Activated T-cell treated with anti-CD3 and anti-CD28 coated beads for 48 hours (primary cell): ENCODE measurements at regions not wholly inside any gene's neighbourhood (a gene's known extent, or its start where the extent isn't known, plus 50 kb on each side); places are given as distances from the start of the nearest gene placed in this dataset.
"Not testable (repeated sequence)": the region's sequence is repeated elsewhere in the genome, so short reads cannot be mapped to it uniquely, and the experiment has no call there.

Experiments
- DNase-seq: peaks from one replicate; pipeline ENCODE4 v3.0.0-alpha.2; 2020; ENCODE audit warnings: low read depth

- no peak for DNase-seq
These were observed 221.8 kb upstream of the PLXNA2 start for GRCh38 chr1:208465786-208466590.

DNA sequence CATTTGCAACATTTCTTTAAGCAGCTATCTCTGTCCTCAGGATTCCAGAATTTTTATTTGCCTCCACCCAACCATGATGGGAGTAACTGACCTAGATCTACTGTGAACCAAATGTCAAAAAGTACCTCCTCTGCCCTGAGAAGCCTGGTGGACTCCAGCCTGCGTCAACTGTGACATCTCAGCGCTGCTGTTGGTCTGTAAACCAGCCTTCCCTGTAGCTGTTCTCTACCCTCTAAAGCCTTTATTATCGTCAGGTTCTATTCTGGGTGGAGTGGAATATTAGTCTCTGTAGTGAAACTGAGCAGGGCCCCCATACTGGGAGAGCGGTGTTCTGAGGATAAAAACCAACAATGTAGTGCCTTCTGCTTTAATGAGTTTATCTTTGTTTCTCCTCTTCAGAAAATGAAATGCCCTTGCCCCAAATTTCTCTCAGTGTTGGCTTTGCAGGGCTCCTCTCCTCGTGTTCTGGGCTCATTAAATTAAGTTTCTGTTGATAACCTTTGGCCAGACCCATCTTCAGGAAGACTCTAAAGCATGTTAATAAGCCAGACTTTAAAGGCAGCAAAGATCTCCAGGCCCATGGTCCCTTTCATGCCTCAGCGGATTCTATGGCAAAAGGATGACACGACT, 223.1 kb upstream of the PLXNA2 start:
- no peak for DNase-seq

- no peak for DNase-seq
These were observed 231.3 kb upstream of the PLXNA2 start for GRCh38 chr1:208475449-208475848.

DNA sequence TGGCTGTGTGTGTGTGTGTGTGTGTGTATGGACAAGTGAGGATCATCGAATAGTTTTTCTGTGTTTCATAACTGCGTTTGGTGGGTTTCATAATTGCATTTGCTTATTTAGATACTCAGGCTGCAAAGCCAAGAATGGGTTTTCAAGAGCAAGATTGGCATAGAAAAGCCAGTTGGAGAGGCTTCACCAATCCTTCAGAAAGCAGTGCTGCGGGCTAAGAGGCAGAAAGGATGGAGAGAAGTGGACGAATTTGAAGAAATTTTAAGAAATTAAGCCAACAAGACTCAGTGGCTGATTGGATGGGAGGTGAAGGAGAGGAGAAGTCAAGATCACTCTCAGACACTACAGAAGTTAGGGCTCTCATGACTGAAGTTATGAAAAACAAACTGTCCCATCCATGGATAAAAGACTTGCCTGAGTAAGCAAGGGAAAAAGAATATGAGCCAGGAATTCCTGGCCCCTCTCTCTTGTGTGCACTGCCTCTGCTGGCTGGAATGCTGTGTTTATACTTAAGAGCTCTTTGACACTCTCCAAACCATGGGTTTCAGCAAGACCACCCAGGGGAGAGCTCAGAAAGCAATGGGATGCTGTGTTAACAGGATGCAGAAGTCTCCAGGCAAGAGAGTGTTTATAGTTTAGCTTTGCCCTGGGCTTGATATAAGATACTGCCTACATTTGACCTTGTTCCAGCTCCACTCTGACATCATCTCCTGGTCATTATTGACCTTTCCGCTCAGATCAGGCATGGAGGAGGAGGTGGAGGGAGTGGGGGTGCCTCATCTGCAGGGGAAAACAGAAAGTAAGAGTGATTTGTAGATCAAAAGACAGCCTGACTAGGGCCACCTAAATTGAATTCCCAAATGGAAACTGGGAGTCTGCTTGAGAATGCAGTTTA, 232.0 kb upstream of the PLXNA2 start:
- no peak for DNase-seq

GRCh38 chr1:208476846-208477170, 232.6 kb upstream of the PLXNA2 start:
- no peak for DNase-seq

DNA sequence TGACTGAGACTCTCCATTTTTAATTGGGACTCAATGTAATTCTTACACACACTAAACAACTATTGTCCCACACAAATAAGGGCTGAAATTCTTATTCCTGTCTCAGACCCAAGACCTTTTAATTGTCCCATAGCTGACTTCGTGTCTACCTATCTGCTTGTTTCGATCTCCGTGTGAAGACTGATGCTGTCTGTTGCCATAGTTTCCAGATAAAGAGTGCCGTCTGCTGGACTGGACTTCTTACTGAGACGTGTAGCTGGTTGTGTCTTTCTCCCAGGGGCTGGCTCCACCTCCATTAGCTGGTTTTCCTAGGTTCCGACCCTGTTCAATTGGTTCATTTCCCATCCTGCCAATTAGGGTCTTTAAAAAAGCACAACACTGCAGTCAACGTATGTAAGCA, 235.3 kb upstream of the PLXNA2 start:
- DNase-seq, result no peak

DNA sequence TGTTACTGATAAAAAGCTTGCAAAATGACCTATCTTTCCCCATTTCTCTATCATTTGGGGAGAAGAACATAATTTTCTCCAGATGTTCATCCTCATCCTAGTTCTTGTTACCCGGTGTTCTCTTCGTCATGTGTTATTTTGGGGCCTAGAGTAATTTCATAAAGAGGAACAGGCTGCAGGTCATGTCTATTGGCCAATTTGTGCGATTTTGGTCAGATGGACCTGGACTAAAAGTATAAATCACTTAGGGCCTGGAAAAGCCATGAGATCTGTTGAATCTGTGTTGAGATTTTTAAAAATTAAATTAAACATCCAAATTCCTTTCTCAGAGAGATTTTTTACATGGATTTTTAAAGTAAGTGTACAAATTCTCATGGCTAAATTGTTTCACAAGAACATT, 241.3 kb upstream of the PLXNA2 start:
- no peak for DNase-seq

GRCh38 chr1:208486677-208487076, 242.5 kb upstream of the PLXNA2 start:
- DNase-seq, result no peak

DNA sequence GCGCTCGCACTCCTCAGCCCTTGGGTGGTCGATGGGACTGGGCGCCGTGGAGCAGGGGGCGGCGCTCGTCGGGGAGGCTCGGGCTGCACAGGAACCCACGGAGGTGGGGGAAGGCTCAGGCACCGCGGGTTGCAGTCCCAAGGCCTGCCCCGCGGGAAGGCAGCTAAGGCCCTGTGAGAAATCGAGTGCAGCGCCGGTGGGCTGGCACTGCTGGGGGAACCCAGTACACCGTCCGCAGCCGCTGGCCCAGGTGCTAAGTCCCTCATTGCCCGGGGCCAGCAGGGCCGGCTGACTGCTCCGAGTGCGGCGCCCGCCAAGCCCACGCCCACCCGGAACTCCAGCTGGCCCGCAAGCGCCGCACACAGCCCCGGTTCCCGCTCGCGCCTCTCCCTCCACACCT, 244.2 kb upstream of the PLXNA2 start:
- DNase-seq, result not testable (repeated sequence)

DNA sequence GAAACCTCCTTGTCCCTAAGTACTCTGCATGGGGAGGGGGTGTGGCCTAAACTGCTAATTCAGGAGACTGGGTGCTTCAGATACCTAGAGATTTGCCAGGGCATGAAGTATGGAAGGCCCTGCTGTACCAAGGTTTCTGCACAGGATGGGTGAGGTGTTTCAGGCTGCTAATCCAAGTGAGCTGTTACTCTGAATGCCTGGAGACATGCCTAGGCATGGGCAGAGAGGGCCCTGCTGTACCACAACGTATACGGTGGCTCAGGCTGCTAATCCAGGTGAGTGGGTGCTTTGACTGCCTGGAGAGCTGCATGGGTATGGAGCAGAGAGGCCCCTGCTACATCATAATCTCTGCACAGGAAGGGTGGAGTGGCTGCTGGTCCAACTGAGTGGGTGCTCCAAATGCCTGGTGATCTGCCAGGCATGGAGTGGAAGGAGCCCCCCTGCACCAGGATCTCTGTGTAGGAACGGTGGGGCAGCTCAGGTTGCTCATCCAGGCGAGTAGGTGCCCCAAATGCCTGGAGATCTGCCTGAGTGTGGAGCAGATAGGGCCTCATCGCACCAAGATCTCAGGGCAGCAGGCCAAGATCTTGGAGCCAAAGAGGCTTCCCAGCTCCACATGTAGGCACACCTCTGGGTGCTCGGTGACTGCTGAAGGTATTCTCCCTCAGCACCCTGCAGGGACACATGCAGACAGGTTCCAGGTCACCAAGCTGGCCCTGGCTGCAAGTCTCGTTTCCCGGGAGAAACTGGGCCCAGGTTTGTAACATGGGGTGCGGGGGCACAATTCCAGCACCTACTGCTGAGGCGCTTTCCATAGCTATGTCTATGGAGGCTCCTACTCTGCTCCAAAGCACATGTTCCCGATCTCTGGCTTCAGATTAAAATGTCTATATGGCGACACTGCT, 252.5 kb upstream of the PLXNA2 start:
- DNase-seq, result no peak

DNA sequence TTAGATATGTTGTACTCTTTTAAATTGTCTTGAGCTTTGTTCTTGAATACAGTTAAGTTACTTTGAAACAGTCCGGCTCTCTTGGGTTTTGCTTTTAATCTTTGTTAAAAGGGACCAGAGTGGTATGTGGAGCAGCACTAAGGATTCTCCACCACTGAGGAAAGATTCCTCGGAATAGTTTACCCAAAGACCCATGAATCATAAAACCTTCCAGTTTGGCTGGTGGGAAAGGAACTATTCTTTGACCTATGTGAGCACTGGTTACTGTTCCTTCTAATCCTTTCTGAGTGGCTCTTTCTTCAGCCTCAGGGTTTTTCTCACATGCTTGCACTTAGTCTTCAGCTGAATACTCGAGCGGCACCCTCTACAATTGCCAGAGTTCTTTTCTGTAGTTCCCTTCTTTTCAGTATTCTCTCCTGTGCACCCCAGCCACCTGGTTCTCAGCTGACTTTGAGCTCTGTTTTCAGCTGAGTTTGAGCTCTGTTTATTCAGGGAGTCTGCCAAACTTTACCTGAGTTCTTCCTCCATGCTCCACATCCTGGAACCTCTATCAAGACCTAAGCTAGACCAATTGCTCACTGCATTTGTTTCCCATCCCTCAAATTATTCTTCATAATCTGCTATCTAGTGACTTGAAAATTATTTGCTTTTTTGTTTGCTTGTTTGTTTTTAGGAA, 253.8 kb upstream of the PLXNA2 start:
- no peak for DNase-seq

- no peak for DNase-seq
These were observed 254.8 kb upstream of the PLXNA2 start for GRCh38 chr1:208499026-208499425.

GRCh38 chr1:208499601-208500000, 255.4 kb upstream of the PLXNA2 start:
- DNase-seq, result no peak

- no peak for DNase-seq
These were observed 256.2 kb upstream of the PLXNA2 start for GRCh38 chr1:208500375-208500774.

- no peak for DNase-seq
These were observed 257.4 kb upstream of the PLXNA2 start for GRCh38 chr1:208501542-208501941.

GRCh38 chr1:208503787-208504186, 259.6 kb upstream of the PLXNA2 start:
- DNase-seq, result no peak

DNA sequence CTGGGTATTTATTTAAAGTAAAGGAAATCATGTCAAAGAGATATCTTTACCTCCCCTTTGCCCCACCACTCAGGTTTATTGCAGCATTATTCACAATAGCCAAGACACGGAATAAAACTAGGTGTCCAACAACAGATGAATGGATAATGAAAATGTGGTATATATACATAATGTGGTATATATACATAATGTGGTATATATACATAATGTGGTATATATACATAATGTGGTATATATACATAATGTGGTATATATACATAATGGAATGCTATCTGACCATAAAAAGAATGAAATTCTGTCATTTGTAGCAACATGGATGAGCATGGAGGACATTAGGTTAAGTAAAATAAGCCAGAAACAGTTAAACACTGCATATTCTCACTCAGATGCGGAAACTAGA, 262.6 kb upstream of the PLXNA2 start:
- DNase-seq, result no peak

GRCh38 chr1:208509072-208509471, 264.9 kb upstream of the PLXNA2 start:
- DNase-seq, result no peak

DNA sequence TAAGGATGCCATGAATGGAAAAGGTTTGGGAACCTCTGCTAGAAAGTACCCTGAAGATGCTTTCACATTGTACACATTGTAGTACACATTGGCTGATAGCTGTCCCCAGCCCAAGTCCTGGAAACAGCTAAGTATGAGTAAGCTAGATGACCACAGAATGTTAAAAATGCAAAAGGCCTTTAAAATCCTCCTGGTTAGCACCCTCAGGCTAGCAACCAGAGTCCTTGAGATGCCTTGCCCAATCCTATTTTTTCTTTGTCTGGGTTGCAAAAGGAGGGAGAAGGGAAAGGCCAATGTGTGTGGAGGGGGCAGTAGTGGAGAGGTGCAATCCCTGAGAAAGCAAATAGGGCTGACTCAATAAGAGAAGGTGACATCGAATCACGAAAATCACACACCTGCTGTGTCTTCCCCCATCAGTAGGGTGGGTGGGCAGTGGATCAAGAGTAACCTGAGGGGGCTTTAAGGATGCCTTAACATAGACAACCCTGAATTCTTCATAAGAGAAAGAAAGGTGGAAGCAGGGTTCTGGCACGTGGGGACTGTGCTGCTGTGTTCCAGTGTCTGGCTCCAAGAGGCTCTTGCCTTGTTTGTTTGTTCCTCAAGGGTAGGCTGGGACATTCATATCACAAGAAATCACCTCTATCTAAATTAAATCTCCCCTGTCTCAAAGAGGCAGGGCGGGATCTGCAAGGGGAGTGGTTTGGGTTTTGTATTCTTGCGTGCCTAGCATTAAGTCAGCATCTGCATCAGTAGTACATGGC, 266.2 kb upstream of the PLXNA2 start:
- DNase-seq, result no peak

DNA sequence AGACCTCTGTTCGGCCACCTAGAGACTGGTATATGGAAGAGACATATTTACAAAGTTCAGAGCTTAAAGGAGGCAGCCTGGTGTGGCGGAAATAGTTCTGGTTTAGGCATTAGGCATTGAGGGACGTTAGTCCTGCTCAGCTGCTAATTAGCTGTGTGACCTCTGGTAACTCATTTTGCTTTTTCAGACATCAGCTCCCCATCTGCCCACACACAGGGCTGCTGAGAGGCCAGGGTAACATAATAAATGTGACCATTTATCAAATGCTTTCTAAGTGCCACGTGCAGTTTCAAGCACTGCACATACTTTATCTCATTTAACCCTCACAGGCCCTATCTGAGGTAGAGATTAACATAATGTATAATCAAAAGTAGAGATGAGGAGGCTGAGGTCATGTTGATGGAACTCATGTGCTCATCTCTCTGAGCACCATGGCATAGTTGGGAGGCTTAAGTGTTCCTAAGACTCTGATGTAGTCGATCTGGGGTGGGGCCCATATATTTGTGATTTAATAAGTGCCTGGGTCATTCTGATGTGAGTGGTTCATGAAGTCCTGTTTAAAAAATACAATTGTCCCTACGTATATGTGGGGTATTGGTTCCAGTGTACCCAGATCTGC, 267.2 kb upstream of the PLXNA2 start:
- DNase-seq, result no peak
